ENCODE measurements at regions not wholly inside any gene's neighbourhood (a gene's known extent, or its start where the extent isn't known, plus 50 kb on each side); places are given as distances from the start of the nearest gene placed in this dataset.

- no peak overlapping the region for H4K8ac ChIP-seq (ENCODE audit: extremely low read depth, insufficient read depth, low read length)
- no peak overlapping the region for H2BK20ac ChIP-seq (ENCODE audit: low read length)
- H3K4me3 ChIP-seq (ENCODE audit: extremely low read depth in 1 of 4, insufficient read depth in 2 of 4, low read depth in 3 of 4, low read length in 4 of 4), result no peak overlapping the region
- DNase-seq (ENCODE audit: low read depth in 1 of 2, low spot score in 2 of 2), result no peak
- TF ChIP-seq NRF1 (IDR thresholded peaks at IDR 0.05; ENCODE audit: low read depth, low read length), result no peak
- no peak for TF ChIP-seq PHF8 (conservative IDR thresholded peaks at IDR 0.05; ENCODE audit: low read depth, low read length)
- no peak for TF ChIP-seq ASH2L (IDR thresholded peaks at IDR 0.05; ENCODE audit: low read length)
- TF ChIP-seq CBX8 (IDR thresholded peaks at IDR 0.05; ENCODE audit: borderline replicate concordance, low read depth, low read length), result no peak
- no peak for TF ChIP-seq BACH1 (IDR thresholded peaks at IDR 0.05; ENCODE audit: low read length)
- TF ChIP-seq CHD2 (IDR thresholded peaks at IDR 0.05; ENCODE audit: low read length), result no peak
- peak; percentile 54; the same call in 1 of the 2 replicates for TF ChIP-seq E2F6 (IDR thresholded peaks at IDR 0.05)
- no peak for TF ChIP-seq CREB1 (IDR thresholded peaks at IDR 0.05)
- no peak for FAIRE-seq
- H3K4ac ChIP-seq (replicated peaks; ENCODE audit: insufficient read length, low read depth, low read length), result no peak overlapping the region
- ChIA-PET POLR2A (ENCODE audit: partially characterized antibody) (no interaction called here), CTCF (ENCODE audit: partially characterized antibody) (no interaction called here)
- no peak overlapping the region for H3K27ac ChIP-seq (ENCODE audit: low read depth, low read length)
- no peak overlapping the region for H3K9ac ChIP-seq (replicated peaks in 1 of 4; ENCODE audit: extremely low read depth in 1 of 4, low read depth in 3 of 4, low read length in 3 of 4)
- no peak overlapping the region for H2BK5ac ChIP-seq (ENCODE audit: low read depth, low read length)
- H3K18ac ChIP-seq (ENCODE audit: extremely low read depth, low read length), result no peak overlapping the region
- H2BK120ac ChIP-seq (replicated peaks; ENCODE audit: low read depth, low read length), result no peak overlapping the region
- H2AFZ ChIP-seq (ENCODE audit: low read length), result no peak overlapping the region
- H3K4me2 ChIP-seq (ENCODE audit: insufficient read depth in 1 of 2, low read depth in 2 of 2, low read length in 2 of 2), result no peak overlapping the region
- no peak overlapping the region for H2BK15ac ChIP-seq (ENCODE audit: low read length)
- H3K27me3 ChIP-seq (replicated peaks in 1 of 4; ENCODE audit: control insufficient read depth in 3 of 4, extremely low read depth in 1 of 4, insufficient read depth in 3 of 4, low read length in 3 of 4), result peaks cover 0 to 3% (median 0%) of the 10 kb centered on the region in 4 experiments; a peak in 1 of 7 replicates
- H3K56ac ChIP-seq (replicated peaks; ENCODE audit: insufficient read length, low read depth, low read length), result no peak overlapping the region
- H3K79me1 ChIP-seq (ENCODE audit: low read depth, low read length), result no peaks in the 10 kb centered on the region
- no peak overlapping the region for H3K14ac ChIP-seq (ENCODE audit: insufficient read length)
- H3K23ac ChIP-seq (ENCODE audit: insufficient read length), result no peak overlapping the region
- 94% methylated on average over 7 of the region's 7 CpGs; no CpG with 5 or more reads in 1 of the 2 experiments for WGBS, 2 experiments (ENCODE audit: extremely low coverage in 1 of 2, insufficient coverage in 1 of 2, insufficient read length in 1 of 2, insufficient replicate concordance in 2 of 2, low coverage in 1 of 2, low lambda C conversion rate in 2 of 2, missing lambda C conversion rate in 1 of 2)
- no peak overlapping the region for H2AK5ac ChIP-seq (ENCODE audit: low read depth, low read length)
- peaks cover 3% of the 10 kb centered on the region; the same call in 1 of the 2 replicates for H3K23me2 ChIP-seq (ENCODE audit: low read depth, low read length)
- H3K4me1 ChIP-seq (replicated peaks in 1 of 4; ENCODE audit: control insufficient read depth in 3 of 4, insufficient read depth in 4 of 4, low read length in 3 of 4), result no peaks in the 10 kb centered on the region
- H4K5ac ChIP-seq (ENCODE audit: insufficient read length, low read depth, low read length), result no peak overlapping the region
- H2BK12ac ChIP-seq (ENCODE audit: low read depth, low read length), result no peak overlapping the region
- no peak overlapping the region for H4K91ac ChIP-seq (replicated peaks; ENCODE audit: insufficient read length, low read length)
- no peaks in the 10 kb centered on the region for H4K20me1 ChIP-seq (replicated peaks in 1 of 2; ENCODE audit: control insufficient read depth in 1 of 2, insufficient read depth in 2 of 2, low read length in 2 of 2)
- H3K79me2 ChIP-seq (ENCODE audit: control insufficient read depth in 1 of 2, insufficient read depth in 2 of 2, low read length in 2 of 2), result no peaks in the 10 kb centered on the region
- H3K36me3 ChIP-seq (ENCODE audit: control insufficient read depth in 2 of 4, insufficient read depth in 4 of 4, low read length in 3 of 4), result no peaks in the 10 kb centered on the region
- H3K9me3 ChIP-seq (ENCODE audit: insufficient read depth in 2 of 2, low read depth in 1 of 2, low read length in 1 of 2), result peaks cover 4 to 23% of the 10 kb centered on the region in 2 experiments; a peak in 1 of 4 replicates
Observed at GRCh38 chr6:170142559-170142958, 148.3 kb downstream of the DLL1 start.

Measured in H1 (cell line).